ENCODE measurements at regions not wholly inside any gene's neighbourhood (a gene's known extent, or its start where the extent isn't known, plus 50 kb on each side); places are given as distances from the start of the nearest gene placed in this dataset.

- no peak for DNase-seq (ENCODE audit: low read depth)
- TF ChIP-seq, protein P1, sequence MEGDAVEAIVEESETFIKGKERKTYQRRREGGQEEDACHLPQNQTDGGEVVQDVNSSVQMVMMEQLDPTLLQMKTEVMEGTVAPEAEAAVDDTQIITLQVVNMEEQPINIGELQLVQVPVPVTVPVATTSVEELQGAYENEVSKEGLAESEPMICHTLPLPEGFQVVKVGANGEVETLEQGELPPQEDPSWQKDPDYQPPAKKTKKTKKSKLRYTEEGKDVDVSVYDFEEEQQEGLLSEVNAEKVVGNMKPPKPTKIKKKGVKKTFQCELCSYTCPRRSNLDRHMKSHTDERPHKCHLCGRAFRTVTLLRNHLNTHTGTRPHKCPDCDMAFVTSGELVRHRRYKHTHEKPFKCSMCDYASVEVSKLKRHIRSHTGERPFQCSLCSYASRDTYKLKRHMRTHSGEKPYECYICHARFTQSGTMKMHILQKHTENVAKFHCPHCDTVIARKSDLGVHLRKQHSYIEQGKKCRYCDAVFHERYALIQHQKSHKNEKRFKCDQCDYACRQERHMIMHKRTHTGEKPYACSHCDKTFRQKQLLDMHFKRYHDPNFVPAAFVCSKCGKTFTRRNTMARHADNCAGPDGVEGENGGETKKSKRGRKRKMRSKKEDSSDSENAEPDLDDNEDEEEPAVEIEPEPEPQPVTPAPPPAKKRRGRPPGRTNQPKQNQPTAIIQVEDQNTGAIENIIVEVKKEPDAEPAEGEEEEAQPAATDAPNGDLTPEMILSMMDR (IDR thresholded peaks at IDR 0.05; ENCODE audit: control insufficient read depth, extremely low read depth, insufficient read depth) = no peak
- H3K4me3 ChIP-seq (ENCODE audit: low read depth, low read length) = no peak overlapping the region
Measured at GRCh38 chr7:101729241-101729883, 88.1 kb upstream of the CUX1 start.

GRCh38 chr7:101731502-101732084 lies 85.8 kb upstream of the CUX1 start:
- H3K4me3 ChIP-seq (ENCODE audit: low read depth, low read length) = no peak overlapping the region

DNA sequence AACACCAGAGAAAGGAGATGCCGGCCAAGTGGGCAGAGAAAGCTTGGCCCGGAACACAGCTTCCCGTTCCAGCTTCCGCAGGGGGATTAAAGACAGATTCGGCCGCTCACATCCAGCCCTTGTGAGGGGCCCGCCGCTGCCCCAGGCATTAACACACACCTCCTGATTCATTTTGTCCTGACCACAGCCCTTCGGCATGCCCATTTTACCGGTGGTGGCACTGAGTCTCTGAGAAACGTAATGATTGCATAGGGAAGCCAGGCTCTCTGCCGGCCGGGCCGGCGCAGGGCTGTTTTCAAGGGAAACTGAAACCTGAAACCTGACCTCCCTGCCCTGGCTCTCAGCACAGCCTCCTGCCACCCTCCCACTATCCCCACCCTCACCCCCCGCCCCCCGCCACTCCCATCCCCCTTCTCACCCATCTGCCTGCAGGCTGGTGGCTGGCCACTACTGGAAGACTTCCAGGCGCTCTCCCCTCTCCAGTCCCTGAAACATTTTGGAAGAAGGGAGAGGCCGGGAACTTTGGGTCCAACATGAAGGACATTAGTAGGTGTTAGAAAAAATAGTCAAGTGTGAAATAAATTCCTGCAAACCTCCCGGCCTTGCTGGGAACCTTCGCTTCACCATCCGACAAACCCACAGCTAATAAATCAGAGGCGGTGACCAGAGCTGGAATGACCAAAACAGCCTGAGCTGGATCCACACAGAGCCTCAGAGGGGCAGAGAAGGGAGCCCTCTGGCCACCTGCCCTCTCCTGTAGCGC lies 83.5 kb upstream of the CUX1 start:
- TF ChIP-seq, protein P1 (IDR thresholded peaks at IDR 0.05; ENCODE audit: control insufficient read depth, extremely low read depth, insufficient read depth) = no peak
- no peak overlapping the region for H3K4me3 ChIP-seq (ENCODE audit: low read depth, low read length)
- DNase-seq (ENCODE audit: low read depth) = no peak

More at GRCh38 chr7:101731502-101732084, 85.8 kb upstream of the CUX1 start:
- DNase-seq (ENCODE audit: low read depth) = no peak
- TF ChIP-seq, protein P1 (IDR thresholded peaks at IDR 0.05; ENCODE audit: control insufficient read depth, extremely low read depth, insufficient read depth) = no peak

DNA sequence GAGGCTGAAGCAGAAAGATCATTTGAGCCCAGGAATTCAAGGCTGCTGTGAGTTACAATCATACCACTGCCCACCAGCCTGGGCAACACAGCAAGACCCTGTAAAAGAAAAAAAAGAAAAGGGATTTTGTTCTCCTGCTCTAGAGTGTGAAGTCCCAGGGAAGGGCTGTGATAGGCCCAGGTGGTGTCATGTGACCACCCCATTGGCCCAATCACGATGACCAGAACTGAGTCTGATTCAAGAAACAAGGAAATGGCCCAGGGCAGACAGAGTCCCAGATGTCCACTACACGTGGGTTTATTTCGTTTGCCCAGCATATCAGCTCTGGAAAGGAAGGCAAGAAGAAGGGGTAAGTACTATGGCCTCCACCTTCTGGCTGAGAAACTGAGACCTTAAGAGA lies 81.3 kb upstream of the CUX1 start:
- TF ChIP-seq, protein P1 (IDR thresholded peaks at IDR 0.05; ENCODE audit: control insufficient read depth, extremely low read depth, insufficient read depth) = no peak
- no peak overlapping the region for H3K4me3 ChIP-seq (ENCODE audit: low read depth, low read length)
- DNase-seq (ENCODE audit: low read depth) = no peak

DNA sequence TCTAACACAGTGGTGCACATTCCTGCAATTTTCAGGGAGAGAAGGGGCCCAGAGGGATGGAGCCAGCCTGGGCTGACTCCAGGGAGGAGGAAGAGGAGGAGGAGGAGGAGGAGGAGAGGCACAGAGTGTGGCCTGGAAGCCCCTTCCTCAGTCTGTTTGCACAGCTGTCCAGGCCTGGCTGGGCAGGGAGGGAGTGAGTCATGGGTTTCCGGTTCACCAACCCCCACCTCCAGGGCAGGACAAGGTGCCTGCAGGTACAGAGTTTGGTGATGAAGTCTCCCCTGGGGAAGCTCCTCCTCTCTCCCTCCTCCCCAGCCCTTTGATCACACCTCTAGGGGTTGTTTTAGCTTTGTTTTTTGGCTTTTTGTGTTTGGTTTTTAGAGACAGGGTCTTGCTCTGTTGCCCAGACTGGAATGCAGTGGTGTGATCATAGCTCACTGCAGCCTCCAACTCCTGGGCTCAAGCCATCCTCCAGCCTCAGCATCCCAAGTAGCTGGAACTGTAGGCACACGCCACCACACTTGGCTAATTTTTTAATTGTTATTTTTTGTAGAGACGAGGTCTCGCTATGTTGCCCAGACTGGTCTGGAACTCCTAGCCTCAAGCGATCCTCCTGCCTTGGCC lies 77.5 kb upstream of the CUX1 start:
- H3K4me3 ChIP-seq (ENCODE audit: low read depth, low read length) = no peak overlapping the region
- no peak for DNase-seq (ENCODE audit: low read depth)
- TF ChIP-seq, protein P1 (IDR thresholded peaks at IDR 0.05; ENCODE audit: control insufficient read depth, extremely low read depth, insufficient read depth) = no peak

DNA sequence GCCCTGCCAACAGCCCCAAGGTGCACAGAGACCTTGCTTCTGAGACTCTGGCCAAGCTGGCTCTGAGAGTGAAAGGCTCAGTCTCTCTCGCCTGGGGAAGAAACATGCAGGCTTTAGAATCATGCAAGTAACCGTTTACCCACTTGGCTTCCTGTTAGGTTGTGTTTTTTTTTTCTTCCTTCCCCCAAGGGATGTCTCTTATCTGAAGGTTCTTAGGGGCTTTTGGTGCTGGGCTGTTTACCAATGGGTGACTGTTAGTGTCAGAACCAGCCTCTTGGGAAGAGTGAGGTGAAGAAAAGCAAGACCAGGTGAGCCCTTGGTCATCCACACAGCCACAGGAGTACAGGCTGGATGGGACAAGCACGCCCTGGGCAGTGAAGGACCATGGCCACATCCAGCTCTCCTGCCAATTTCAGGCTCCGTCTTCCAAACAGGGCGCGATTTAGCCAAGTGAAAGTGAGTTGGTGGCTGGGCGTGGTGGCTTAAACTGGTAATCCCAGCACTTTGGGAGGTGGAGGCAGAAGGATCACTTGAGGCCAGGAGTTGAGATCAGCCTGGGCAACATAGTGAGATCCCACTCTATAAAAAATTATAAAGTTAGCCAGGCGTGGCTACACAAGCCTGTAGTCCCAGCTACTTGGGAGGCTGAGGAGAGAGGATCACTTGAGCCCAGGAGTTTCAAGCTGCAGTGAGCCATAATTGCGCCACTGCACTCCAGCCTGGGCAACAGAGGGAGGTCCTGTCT lies 76.3 kb upstream of the CUX1 start:
- TF ChIP-seq, protein P1 (IDR thresholded peaks at IDR 0.05; ENCODE audit: control insufficient read depth, extremely low read depth, insufficient read depth) = no peak
- no peak overlapping the region for H3K4me3 ChIP-seq (ENCODE audit: low read depth, low read length)
- no peak for DNase-seq (ENCODE audit: low read depth)
